ENCODE measurements at regions not wholly inside any gene's neighbourhood (a gene's known extent, or its start where the extent isn't known, plus 50 kb on each side); places are given as distances from the start of the nearest gene placed in this dataset.

GRCh38 chr22:27429476-27429875 lies 372.1 kb downstream of the MN1 start:
- no peak for DNase-seq
- no peak overlapping the region for H3K27ac ChIP-seq (ENCODE audit: low read length)
- peaks cover 16% of the 10 kb centered on the region for H3K9me3 ChIP-seq (replicated peaks; ENCODE audit: control insufficient read depth, low read depth, low read length)
- H3K4me1 ChIP-seq (ENCODE audit: control insufficient read depth, insufficient read depth, low read length), result peaks cover 2% of the 10 kb centered on the region
- H3K36me3 ChIP-seq (ENCODE audit: control insufficient read depth, insufficient read depth, low read length), result no peaks in the 10 kb centered on the region
- H3K27me3 ChIP-seq (ENCODE audit: control insufficient read depth, insufficient read depth, low read length), result peaks cover 37% of the 10 kb centered on the region
- WGBS (ENCODE audit: insufficient coverage), result 91% methylated on average over 10 of the region's 10 CpGs
- H3K4me3 ChIP-seq (ENCODE audit: low read length), result no peak overlapping the region

- DNase-seq, result no peak
- Histone ChIP-seq H3K36me3 (ENCODE audit: control insufficient read depth, insufficient read depth, low read length) (no peaks in the 10 kb centered on the region), H3K9me3 (replicated peaks; ENCODE audit: control insufficient read depth, low read depth, low read length) (peaks cover 16% of the 10 kb centered on the region), H3K4me1 (ENCODE audit: control insufficient read depth, insufficient read depth, low read length) (peaks cover 14% of the 10 kb centered on the region), H3K4me3 (ENCODE audit: low read length) (no peak overlapping the region), H3K27me3 (ENCODE audit: control insufficient read depth, insufficient read depth, low read length) (peaks cover 35% of the 10 kb centered on the region), H3K27ac (ENCODE audit: low read length) (no peak overlapping the region)
- WGBS (ENCODE audit: insufficient coverage), result 81% methylated on average over 5 of the region's 7 CpGs
Observed at GRCh38 chr22:27431081-27431480, 370.5 kb downstream of the MN1 start.

GRCh38 chr22:27431896-27432295 lies 369.7 kb downstream of the MN1 start:
- Histone ChIP-seq H3K27ac (ENCODE audit: low read length) (no peak overlapping the region), H3K36me3 (ENCODE audit: control insufficient read depth, insufficient read depth, low read length) (no peaks in the 10 kb centered on the region), H3K27me3 (ENCODE audit: control insufficient read depth, insufficient read depth, low read length) (peaks cover 32% of the 10 kb centered on the region), H3K4me1 (ENCODE audit: control insufficient read depth, insufficient read depth, low read length) (peaks cover 22% of the 10 kb centered on the region), H3K4me3 (ENCODE audit: low read length) (no peak overlapping the region), H3K9me3 (replicated peaks; ENCODE audit: control insufficient read depth, low read depth, low read length) (peaks cover 16% of the 10 kb centered on the region)
- 58% methylated on average over 3 of the region's 4 CpGs for WGBS (ENCODE audit: insufficient coverage)
- no peak for DNase-seq

- no peak for DNase-seq
- H3K27me3 ChIP-seq (ENCODE audit: control insufficient read depth, insufficient read depth, low read length), result peaks cover 32% of the 10 kb centered on the region
- H3K4me3 ChIP-seq (ENCODE audit: low read length), result no peak overlapping the region
- WGBS (ENCODE audit: insufficient coverage), result 100% methylated on average over 1 of the region's 1 CpG
- no peaks in the 10 kb centered on the region for H3K36me3 ChIP-seq (ENCODE audit: control insufficient read depth, insufficient read depth, low read length)
- H3K4me1 ChIP-seq (ENCODE audit: control insufficient read depth, insufficient read depth, low read length), result peaks cover 27% of the 10 kb centered on the region
- peaks cover 13% of the 10 kb centered on the region for H3K9me3 ChIP-seq (replicated peaks; ENCODE audit: control insufficient read depth, low read depth, low read length)
- H3K27ac ChIP-seq (ENCODE audit: low read length), result no peak overlapping the region
Observed at GRCh38 chr22:27433099-27433498, 368.5 kb downstream of the MN1 start.

GRCh38 chr22:27433585-27434190 lies 367.9 kb downstream of the MN1 start:
- Histone ChIP-seq H3K27me3 (ENCODE audit: control insufficient read depth, insufficient read depth, low read length) (peaks cover 32% of the 10 kb centered on the region), H3K27ac (ENCODE audit: low read length) (no peak overlapping the region), H3K9me3 (replicated peaks; ENCODE audit: control insufficient read depth, low read depth, low read length) (peaks cover 13% of the 10 kb centered on the region), H3K4me1 (ENCODE audit: control insufficient read depth, insufficient read depth, low read length) (peaks cover 33% of the 10 kb centered on the region), H3K4me3 (ENCODE audit: low read length) (no peak overlapping the region), H3K36me3 (ENCODE audit: control insufficient read depth, insufficient read depth, low read length) (no peaks in the 10 kb centered on the region)
- no peak for DNase-seq
- WGBS (ENCODE audit: insufficient coverage), result 82% methylated on average over 9 of the region's 10 CpGs

GRCh38 chr22:27434898-27435297 lies 366.7 kb downstream of the MN1 start:
- Histone ChIP-seq H3K4me1 (ENCODE audit: control insufficient read depth, insufficient read depth, low read length) (peaks cover 43% of the 10 kb centered on the region), H3K4me3 (ENCODE audit: low read length) (no peak overlapping the region)
- 67% methylated on average over 1 of the region's 10 CpGs for whole genome bisulfite sequencing (ENCODE audit: insufficient coverage)

GRCh38 chr22:27435844-27436576 lies 365.5 kb downstream of the MN1 start:
- DNase-seq, result peak; percentile 97
- peak overlapping the region; percentile 70 for H3K27ac ChIP-seq (ENCODE audit: low read length)
- H3K4me3 ChIP-seq (ENCODE audit: low read length), result no peak overlapping the region
- H3K36me3 ChIP-seq (ENCODE audit: control insufficient read depth, insufficient read depth, low read length), result no peaks in the 10 kb centered on the region
- peaks cover 36% of the 10 kb centered on the region for H3K27me3 ChIP-seq (ENCODE audit: control insufficient read depth, insufficient read depth, low read length)
- peaks cover 41% of the 10 kb centered on the region for H3K4me1 ChIP-seq (ENCODE audit: control insufficient read depth, insufficient read depth, low read length)
- 6% methylated on average over 12 of the region's 19 CpGs for WGBS (ENCODE audit: insufficient coverage)
- H3K9me3 ChIP-seq (replicated peaks; ENCODE audit: control insufficient read depth, low read depth, low read length), result peaks cover 13% of the 10 kb centered on the region

More at GRCh38 chr22:27434898-27435297, 366.7 kb downstream of the MN1 start:
- H3K27me3 ChIP-seq (ENCODE audit: control insufficient read depth, insufficient read depth, low read length), result peaks cover 33% of the 10 kb centered on the region
- H3K36me3 ChIP-seq (ENCODE audit: control insufficient read depth, insufficient read depth, low read length), result no peaks in the 10 kb centered on the region
- no peak overlapping the region for H3K27ac ChIP-seq (ENCODE audit: low read length)
- DNase-seq, result no peak
- peaks cover 13% of the 10 kb centered on the region for H3K9me3 ChIP-seq (replicated peaks; ENCODE audit: control insufficient read depth, low read depth, low read length)

- H3K27me3 ChIP-seq (ENCODE audit: control insufficient read depth, insufficient read depth, low read length), result peaks cover 38% of the 10 kb centered on the region
- H3K4me3 ChIP-seq (ENCODE audit: low read length), result no peak overlapping the region
- DNase-seq, result no peak
- H3K27ac ChIP-seq (ENCODE audit: low read length), result peak overlapping the region; percentile 70
- peaks cover 9% of the 10 kb centered on the region for H3K9me3 ChIP-seq (replicated peaks; ENCODE audit: control insufficient read depth, low read depth, low read length)
- peaks cover 41% of the 10 kb centered on the region for H3K4me1 ChIP-seq (ENCODE audit: control insufficient read depth, insufficient read depth, low read length)
- H3K36me3 ChIP-seq (ENCODE audit: control insufficient read depth, insufficient read depth, low read length), result no peaks in the 10 kb centered on the region
- WGBS (ENCODE audit: insufficient coverage), result 63% methylated on average over 7 of the region's 7 CpGs
Observed at GRCh38 chr22:27436591-27436990, 365.0 kb downstream of the MN1 start.

- H3K27me3 ChIP-seq (ENCODE audit: control insufficient read depth, insufficient read depth, low read length), result peaks cover 42% of the 10 kb centered on the region
- H3K4me3 ChIP-seq (ENCODE audit: low read length), result no peak overlapping the region
- DNase-seq, result no peak
- H3K4me1 ChIP-seq (ENCODE audit: control insufficient read depth, insufficient read depth, low read length), result peaks cover 49% of the 10 kb centered on the region
- 69% methylated on average over 2 of the region's 4 CpGs for WGBS (ENCODE audit: insufficient coverage)
- H3K9me3 ChIP-seq (replicated peaks; ENCODE audit: control insufficient read depth, low read depth, low read length), result peaks cover 1% of the 10 kb centered on the region
- no peak overlapping the region for H3K27ac ChIP-seq (ENCODE audit: low read length)
- no peaks in the 10 kb centered on the region for H3K36me3 ChIP-seq (ENCODE audit: control insufficient read depth, insufficient read depth, low read length)
Observed at GRCh38 chr22:27437570-27437969, 364.0 kb downstream of the MN1 start.

- Histone ChIP-seq H3K36me3 (ENCODE audit: control insufficient read depth, insufficient read depth, low read length) (no peaks in the 10 kb centered on the region), H3K4me3 (ENCODE audit: low read length) (no peak overlapping the region), H3K27me3 (ENCODE audit: control insufficient read depth, insufficient read depth, low read length) (peaks cover 50% of the 10 kb centered on the region), H3K9me3 (replicated peaks; ENCODE audit: control insufficient read depth, low read depth, low read length) (no peaks in the 10 kb centered on the region), H3K27ac (ENCODE audit: low read length) (peak overlapping the region; percentile 35), H3K4me1 (ENCODE audit: control insufficient read depth, insufficient read depth, low read length) (peaks cover 58% of the 10 kb centered on the region)
- peak; percentile 86 for DNase-seq
- 19% methylated on average over 15 of the region's 22 CpGs for WGBS (ENCODE audit: insufficient coverage)
Observed at GRCh38 chr22:27438271-27438980, 363.1 kb downstream of the MN1 start.
